Endothelial cell of umbilical vein (primary cell): ENCODE measurements at regions not wholly inside any gene's neighbourhood (a gene's known extent, or its start where the extent isn't known, plus 50 kb on each side); places are given as distances from the start of the nearest gene placed in this dataset.

Source experiments
- GATA2 ChIP-seq: IDR thresholded peaks from 2 replicates; pipeline ENCODE4 v1.7.0; 2011; ENCODE audit warnings: low read depth, mild to moderate bottlenecking, moderate library complexity, mixed read lengths, low read length; ENCODE audit not compliant: insufficient read length, insufficient read depth
- JUN ChIP-seq: IDR thresholded peaks from 2 replicates; pipeline ENCODE4 v1.6.1; 2011; ENCODE audit warnings: borderline replicate concordance, low read depth; ENCODE audit not compliant: insufficient read length, insufficient read depth
- MYC ChIP-seq: IDR thresholded peaks from one replicate; pipeline ENCODE4 v1.6.1; 2011; ENCODE audit warnings: mild to moderate bottlenecking, low read depth, low read length
- POLR2A ChIP-seq: IDR thresholded peaks from 2 replicates; pipeline ENCODE4 v1.6.1; 2012; ENCODE audit warnings: low read depth, mild to moderate bottlenecking, control low read depth, low read length
- POLR2AphosphoS5 ChIP-seq: IDR thresholded peaks from 2 replicates; pipeline ENCODE4 v1.6.1; 2012; ENCODE audit warnings: low read depth, mild to moderate bottlenecking, control low read depth, low read length, moderate library complexity; ENCODE audit not compliant: insufficient read depth
- TF ChIP-seq, protein P1 (sequence below), 2 donors: IDR thresholded peaks; 1 replicate in 1 of 2; 2 replicates in 1 of 2; pipeline ENCODE4 v1.5.1; 2011; ENCODE audit warnings: low read length in 2 of 2, mild to moderate bottlenecking in 2 of 2, moderate library complexity in 2 of 2, control low read depth in 1 of 2, inconsistent platforms in 1 of 2, low read depth in 1 of 2; ENCODE audit not compliant: insufficient read depth in 1 of 2; ENCODE audit errors: extremely low read depth in 1 of 2

DNA sequence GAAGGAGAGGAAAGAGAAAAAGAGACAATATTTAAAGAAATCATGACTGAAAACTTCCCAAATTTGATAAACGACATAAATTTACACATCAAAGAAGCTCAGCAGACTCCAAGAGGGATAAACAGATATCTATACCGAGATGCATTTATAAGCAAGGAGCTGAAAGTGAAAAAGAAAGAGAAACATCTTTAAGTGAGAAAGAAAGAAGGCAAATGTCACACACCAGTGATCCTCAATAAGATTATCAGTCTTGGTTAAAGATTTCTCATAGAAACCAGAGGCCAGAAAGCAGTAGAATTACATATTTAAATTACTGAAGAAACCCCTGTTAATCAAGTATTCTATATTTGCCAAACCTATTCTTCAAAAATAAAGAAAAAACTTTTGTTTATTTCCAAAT, 424.2 kb downstream of the SLC16A7 start:
- TF ChIP-seq POLR2AphosphoS5 (no peak), POLR2A (no peak), GATA2 (no peak), MYC (no peak), JUN (no peak)
- TF ChIP-seq, protein P1, sequence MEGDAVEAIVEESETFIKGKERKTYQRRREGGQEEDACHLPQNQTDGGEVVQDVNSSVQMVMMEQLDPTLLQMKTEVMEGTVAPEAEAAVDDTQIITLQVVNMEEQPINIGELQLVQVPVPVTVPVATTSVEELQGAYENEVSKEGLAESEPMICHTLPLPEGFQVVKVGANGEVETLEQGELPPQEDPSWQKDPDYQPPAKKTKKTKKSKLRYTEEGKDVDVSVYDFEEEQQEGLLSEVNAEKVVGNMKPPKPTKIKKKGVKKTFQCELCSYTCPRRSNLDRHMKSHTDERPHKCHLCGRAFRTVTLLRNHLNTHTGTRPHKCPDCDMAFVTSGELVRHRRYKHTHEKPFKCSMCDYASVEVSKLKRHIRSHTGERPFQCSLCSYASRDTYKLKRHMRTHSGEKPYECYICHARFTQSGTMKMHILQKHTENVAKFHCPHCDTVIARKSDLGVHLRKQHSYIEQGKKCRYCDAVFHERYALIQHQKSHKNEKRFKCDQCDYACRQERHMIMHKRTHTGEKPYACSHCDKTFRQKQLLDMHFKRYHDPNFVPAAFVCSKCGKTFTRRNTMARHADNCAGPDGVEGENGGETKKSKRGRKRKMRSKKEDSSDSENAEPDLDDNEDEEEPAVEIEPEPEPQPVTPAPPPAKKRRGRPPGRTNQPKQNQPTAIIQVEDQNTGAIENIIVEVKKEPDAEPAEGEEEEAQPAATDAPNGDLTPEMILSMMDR (IDR thresholded peaks at IDR 0.05; ENCODE audit: extremely low read depth in 1 of 2, insufficient read depth in 1 of 2, low read depth in 1 of 2, low read length in 2 of 2): no peak
